Upper lobe of left lung (tissue), 6 donors: ENCODE measurements at regions not wholly inside any gene's neighbourhood (a gene's known extent, or its start where the extent isn't known, plus 50 kb on each side); places are given as distances from the start of the nearest gene placed in this dataset.

ENCODE experiments used
- ATAC-seq, 2 donors: fragments of 200-7000 bp; cut with Tn5 transposase; one replicate each; pipeline ENCODE4 v1.9.1; 2022; ENCODE audit warnings: mild to moderate bottlenecking in 2 of 2, moderate library complexity in 2 of 2; ENCODE audit not compliant: low FRiP score in 2 of 2
- DNase-seq, 2 donors: peaks; one replicate each; pipeline ENCODE4 v3.0.0-alpha.2; 2019 to 2020
- H3K27ac ChIP-seq, 4 donors: fragments of 200-600 bp; sonication (generic); one replicate each; pipeline ENCODE4 v1.5.1; 2016 to 2019
- H3K27me3 ChIP-seq, 4 donors: fragments of 200-600 bp; sonication (generic); one replicate each; pipeline ENCODE4 v1.5.1; 2017 to 2019
- H3K36me3 ChIP-seq, 4 donors: fragments of 200-600 bp; sonication (generic); one replicate each; pipeline ENCODE4 v1.5.1; 2016 to 2019
- H3K4me1 ChIP-seq, 4 donors: fragments of 200-600 bp; sonication (generic); one replicate each; pipeline ENCODE4 v1.5.1; 2018 to 2019
- H3K4me3 ChIP-seq, 4 donors: fragments of 200-600 bp; sonication (generic); one replicate each; pipeline ENCODE4 v1.5.1; 2017 to 2019; ENCODE audit warnings: mild to moderate bottlenecking in 2 of 4, moderate library complexity in 1 of 4
- H3K9me3 ChIP-seq, 4 donors: fragments of 200-600 bp; sonication (generic); one replicate each; pipeline ENCODE4 v1.5.1; 2018 to 2019
- EP300 ChIP-seq, 4 donors: sonication (generic); formaldehyde crosslinking; IDR thresholded peaks; one replicate each; pipeline ENCODE4 v1.5.1; 2017; ENCODE audit warnings: antibody characterized with exemption in 4 of 4, control low read depth in 2 of 4
- POLR2A ChIP-seq, 4 donors: fragments of 450-650 bp; IDR thresholded peaks; one replicate each; pipeline ENCODE4 v1.5.1; 2016 to 2017; ENCODE audit warnings: antibody characterized with exemption in 4 of 4, mild to moderate bottlenecking in 2 of 4
- POLR2AphosphoS5 ChIP-seq, 2 donors: sonication (generic); formaldehyde crosslinking; IDR thresholded peaks; one replicate each; pipeline ENCODE4 v1.5.1; 2017; ENCODE audit warnings: antibody characterized with exemption in 2 of 2
- WGBS, 2 donors: methylation state at CpG; one replicate each; pipeline ENCODE4 v1.1.5; 2017 to 2018; 5-methylcytosine and 5-hydroxymethylcytosine counted together
- TF ChIP-seq, protein P1 (sequence below), 6 experiments: fragments of 450-650 bp in 4 of 6; fragments of 200-600 bp in 2 of 6; sonication (generic) in 2 of 6; IDR thresholded peaks; one replicate each; pipeline ENCODE4 v1.5.1; 2016 to 2019; ENCODE audit warnings: antibody characterized with exemption in 6 of 6
- donor health status: DM: no; HTN: no; CAD: no; lungs with moderate emphysema.
- donor health status: DM: no; HTN: yes; CAD: no; lungs with severe emphysema.

DNA sequence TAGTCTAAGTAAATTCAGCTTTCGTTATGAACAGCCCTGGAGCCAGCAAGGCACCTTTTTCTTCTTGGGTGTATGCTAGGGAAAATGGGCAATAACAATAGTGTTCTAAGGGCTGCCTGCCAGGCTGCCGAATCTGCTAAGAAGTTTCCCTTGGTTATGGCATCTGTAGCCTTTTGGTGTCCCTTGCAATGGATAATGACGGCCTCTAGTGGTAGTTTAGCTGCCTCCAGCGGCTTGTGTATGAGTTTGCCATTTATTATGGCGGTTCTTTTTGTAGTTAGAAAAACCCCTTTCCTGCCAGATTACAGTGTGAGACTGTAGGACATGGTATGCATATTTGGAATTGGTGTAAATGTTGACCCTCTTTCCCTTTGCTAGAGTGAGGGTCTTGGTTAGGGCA is 78.9 kb upstream of the SPIN4 start:
- 59 to 96% methylated on average over 5 of the region's 5 CpGs for WGBS, 2 donors
- DNase-seq (no peak), ATAC-seq (no peak)

DNA sequence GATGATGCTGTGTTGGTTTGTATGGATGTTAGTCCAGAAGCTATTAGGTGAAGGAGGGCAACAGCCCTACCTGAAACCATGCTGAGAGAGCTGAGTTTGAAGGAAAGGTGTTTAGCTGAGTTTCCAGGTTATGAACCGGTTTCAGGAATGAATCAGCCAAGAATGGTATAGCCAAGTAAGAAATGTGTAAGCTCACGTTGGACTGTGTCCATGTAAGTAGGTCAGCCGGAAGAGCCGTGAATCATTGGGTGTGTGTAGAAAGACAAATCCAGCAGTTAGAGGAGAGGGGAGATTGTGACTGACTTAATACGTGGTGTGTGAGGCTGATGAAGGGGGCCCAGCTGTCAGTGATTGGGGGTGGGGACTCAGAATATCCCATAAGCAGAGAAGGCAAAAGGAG is 77.2 kb upstream of the SPIN4 start:
- DNase-seq = no peak
- Histone ChIP-seq H3K36me3 (peaks cover 0 to 4% (median 0%) of the 10 kb centered on the region in 4 donors), H3K4me3 (no peak overlapping the region), H3K27me3 (no peaks in the 10 kb centered on the region), H3K27ac (no peak overlapping the region), H3K9me3 (no peaks in the 10 kb centered on the region), H3K4me1 (no peaks in the 10 kb centered on the region)
- no peak for ATAC-seq
- WGBS, 2 donors = 85 to 97% methylated on average over 5 of the region's 5 CpGs
- TF ChIP-seq POLR2AphosphoS5 (IDR thresholded peaks at IDR 0.05) (no peak), POLR2A (IDR thresholded peaks at IDR 0.05) (no peak)

More for the DNA sequence above, 78.9 kb upstream of the SPIN4 start:
- Histone ChIP-seq H3K4me3 (no peak overlapping the region), H3K27me3 (no peaks in the 10 kb centered on the region), H3K4me1 (no peaks in the 10 kb centered on the region), H3K27ac (no peak overlapping the region), H3K9me3 (no peaks in the 10 kb centered on the region), H3K36me3 (peaks cover 0 to 4% (median 0%) of the 10 kb centered on the region in 4 donors)
- TF ChIP-seq POLR2A (IDR thresholded peaks at IDR 0.05) (no peak), POLR2AphosphoS5 (IDR thresholded peaks at IDR 0.05) (no peak), EP300 (IDR thresholded peaks at IDR 0.05) (no peak)
- TF ChIP-seq, protein P1, sequence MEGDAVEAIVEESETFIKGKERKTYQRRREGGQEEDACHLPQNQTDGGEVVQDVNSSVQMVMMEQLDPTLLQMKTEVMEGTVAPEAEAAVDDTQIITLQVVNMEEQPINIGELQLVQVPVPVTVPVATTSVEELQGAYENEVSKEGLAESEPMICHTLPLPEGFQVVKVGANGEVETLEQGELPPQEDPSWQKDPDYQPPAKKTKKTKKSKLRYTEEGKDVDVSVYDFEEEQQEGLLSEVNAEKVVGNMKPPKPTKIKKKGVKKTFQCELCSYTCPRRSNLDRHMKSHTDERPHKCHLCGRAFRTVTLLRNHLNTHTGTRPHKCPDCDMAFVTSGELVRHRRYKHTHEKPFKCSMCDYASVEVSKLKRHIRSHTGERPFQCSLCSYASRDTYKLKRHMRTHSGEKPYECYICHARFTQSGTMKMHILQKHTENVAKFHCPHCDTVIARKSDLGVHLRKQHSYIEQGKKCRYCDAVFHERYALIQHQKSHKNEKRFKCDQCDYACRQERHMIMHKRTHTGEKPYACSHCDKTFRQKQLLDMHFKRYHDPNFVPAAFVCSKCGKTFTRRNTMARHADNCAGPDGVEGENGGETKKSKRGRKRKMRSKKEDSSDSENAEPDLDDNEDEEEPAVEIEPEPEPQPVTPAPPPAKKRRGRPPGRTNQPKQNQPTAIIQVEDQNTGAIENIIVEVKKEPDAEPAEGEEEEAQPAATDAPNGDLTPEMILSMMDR (IDR thresholded peaks at IDR 0.05) = no peak

DNA sequence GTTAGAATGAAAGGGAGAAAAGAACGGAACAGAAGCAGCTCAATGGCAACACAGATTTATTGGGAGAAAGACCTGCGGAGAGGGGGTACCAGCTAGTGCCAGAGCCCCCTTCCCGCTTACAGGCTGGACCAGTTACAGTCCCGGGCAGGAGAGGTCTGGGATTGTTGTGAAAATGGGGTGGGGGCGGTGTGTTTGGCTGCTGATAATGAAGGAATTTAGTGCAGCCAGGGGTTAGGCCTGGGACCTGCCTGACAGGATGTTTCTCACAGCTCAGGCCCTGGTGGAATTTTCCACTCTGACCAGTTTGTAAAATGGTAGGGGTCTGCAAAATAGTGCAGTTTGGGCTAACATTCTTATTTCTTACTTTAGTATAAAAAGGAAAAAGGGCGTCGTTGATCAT is 75.4 kb upstream of the SPIN4 start:
- WGBS, 2 donors = 89 to 96% methylated on average over 6 to 7 of the region's 7 CpGs
- H3K27me3 ChIP-seq = no peaks in the 10 kb centered on the region
- no peak for TF ChIP-seq POLR2A (IDR thresholded peaks at IDR 0.05)
- TF ChIP-seq EP300 (IDR thresholded peaks at IDR 0.05) = no peak
- TF ChIP-seq POLR2AphosphoS5 (IDR thresholded peaks at IDR 0.05) = no peak
- TF ChIP-seq, protein P1 (IDR thresholded peaks at IDR 0.05) = no peak
- H3K4me1 ChIP-seq = no peaks in the 10 kb centered on the region
- ATAC-seq = no peak
- peaks cover 0 to 4% (median 0%) of the 10 kb centered on the region in 4 donors for H3K36me3 ChIP-seq
- DNase-seq = no peak
- no peaks in the 10 kb centered on the region for H3K9me3 ChIP-seq
- H3K27ac ChIP-seq = no peak overlapping the region
- H3K4me3 ChIP-seq = no peak overlapping the region

DNA sequence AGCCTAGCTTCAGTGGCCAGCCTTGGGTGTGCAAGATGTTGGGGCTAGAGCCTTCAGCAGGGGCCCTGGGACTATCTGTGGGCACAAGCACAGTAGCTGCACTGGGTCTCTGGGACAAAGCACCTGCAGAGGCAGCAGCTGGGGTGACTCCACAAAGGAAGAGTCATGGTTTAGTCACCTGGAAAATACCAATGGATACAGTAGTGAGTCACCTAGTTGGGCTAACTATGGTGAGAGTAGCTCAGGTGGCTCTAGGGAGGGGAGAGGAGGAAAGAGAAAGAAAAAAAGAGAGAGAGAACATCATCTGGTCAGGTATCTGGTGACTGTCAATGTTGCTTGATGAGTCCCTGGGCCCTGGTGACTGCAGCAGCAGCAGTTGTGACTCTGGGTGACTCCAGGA is 72.9 kb upstream of the SPIN4 start:
- Histone ChIP-seq H3K27me3 (no peaks in the 10 kb centered on the region), H3K36me3 (no peaks in the 10 kb centered on the region), H3K4me3 (no peak overlapping the region), H3K9me3 (no peaks in the 10 kb centered on the region), H3K27ac (no peak overlapping the region), H3K4me1 (no peaks in the 10 kb centered on the region)
- ATAC-seq = peak in 1 of 2 donors; percentile 66
- DNase-seq = no peak
- no peak for TF ChIP-seq POLR2A (IDR thresholded peaks at IDR 0.05)
- TF ChIP-seq EP300 (IDR thresholded peaks at IDR 0.05) = no peak
- TF ChIP-seq, protein P1 (IDR thresholded peaks at IDR 0.05) = no peak
- no peak for TF ChIP-seq POLR2AphosphoS5 (IDR thresholded peaks at IDR 0.05)

DNA sequence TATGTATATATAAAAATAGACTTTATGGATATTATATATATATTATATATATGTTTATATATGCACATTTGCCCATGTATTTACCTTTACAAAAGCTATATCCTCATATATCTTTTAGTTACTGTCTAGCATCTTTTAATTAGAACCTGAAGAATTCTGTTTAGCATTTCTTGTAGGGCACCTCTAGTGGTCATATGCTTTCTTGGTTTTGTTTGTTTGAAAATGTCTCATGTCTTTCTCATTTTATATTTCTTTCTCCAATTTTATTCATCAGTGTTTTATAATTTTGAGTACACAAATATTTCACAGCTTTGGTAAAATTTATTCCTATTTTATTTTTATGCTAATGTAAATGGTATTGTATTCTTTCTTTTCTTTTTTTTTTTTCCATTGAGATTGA is 70.3 kb upstream of the SPIN4 start:
- Histone ChIP-seq H3K4me3 (no peak overlapping the region), H3K36me3 (no peaks in the 10 kb centered on the region), H3K27me3 (no peaks in the 10 kb centered on the region), H3K9me3 (no peaks in the 10 kb centered on the region), H3K27ac (no peak overlapping the region), H3K4me1 (no peaks in the 10 kb centered on the region)
- DNase-seq (no peak), ATAC-seq (no peak)
- TF ChIP-seq EP300 (IDR thresholded peaks at IDR 0.05) (no peak), POLR2AphosphoS5 (IDR thresholded peaks at IDR 0.05) (no peak), POLR2A (IDR thresholded peaks at IDR 0.05) (no peak)
- TF ChIP-seq, protein P1 (IDR thresholded peaks at IDR 0.05) = no peak
